ENCODE measurements at regions not wholly inside any gene's neighbourhood (a gene's known extent, or its start where the extent isn't known, plus 50 kb on each side); places are given as distances from the start of the nearest gene placed in this dataset.

DNA sequence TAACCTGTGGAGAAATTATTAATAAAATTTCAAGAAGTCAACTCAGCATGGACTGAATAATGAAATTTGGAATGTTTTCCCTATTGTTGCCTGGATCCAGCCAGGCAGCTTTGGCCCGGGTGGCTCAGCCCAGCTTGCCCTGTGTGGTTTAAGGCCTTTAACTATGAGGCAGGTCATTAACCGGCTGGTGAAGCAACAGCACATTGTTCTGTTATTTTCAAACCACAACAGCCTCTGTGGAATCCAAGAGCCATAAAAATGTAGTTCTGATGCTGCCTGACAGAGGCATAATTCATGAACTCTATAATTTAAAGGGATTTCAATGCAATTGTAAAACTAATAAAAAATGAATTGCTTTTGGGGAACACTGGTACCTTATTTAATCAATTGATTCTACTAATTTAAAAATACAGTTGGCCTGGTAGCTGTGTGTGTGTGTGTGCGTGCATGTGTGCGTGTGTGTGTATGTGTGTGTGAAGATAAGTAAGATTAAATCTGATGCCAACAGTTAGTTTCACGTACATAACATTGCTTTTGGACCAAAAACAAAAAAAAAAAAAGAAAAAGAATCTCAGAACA lies 117.7 kb downstream of the RPS12 start:
- TF ChIP-seq, protein P1, sequence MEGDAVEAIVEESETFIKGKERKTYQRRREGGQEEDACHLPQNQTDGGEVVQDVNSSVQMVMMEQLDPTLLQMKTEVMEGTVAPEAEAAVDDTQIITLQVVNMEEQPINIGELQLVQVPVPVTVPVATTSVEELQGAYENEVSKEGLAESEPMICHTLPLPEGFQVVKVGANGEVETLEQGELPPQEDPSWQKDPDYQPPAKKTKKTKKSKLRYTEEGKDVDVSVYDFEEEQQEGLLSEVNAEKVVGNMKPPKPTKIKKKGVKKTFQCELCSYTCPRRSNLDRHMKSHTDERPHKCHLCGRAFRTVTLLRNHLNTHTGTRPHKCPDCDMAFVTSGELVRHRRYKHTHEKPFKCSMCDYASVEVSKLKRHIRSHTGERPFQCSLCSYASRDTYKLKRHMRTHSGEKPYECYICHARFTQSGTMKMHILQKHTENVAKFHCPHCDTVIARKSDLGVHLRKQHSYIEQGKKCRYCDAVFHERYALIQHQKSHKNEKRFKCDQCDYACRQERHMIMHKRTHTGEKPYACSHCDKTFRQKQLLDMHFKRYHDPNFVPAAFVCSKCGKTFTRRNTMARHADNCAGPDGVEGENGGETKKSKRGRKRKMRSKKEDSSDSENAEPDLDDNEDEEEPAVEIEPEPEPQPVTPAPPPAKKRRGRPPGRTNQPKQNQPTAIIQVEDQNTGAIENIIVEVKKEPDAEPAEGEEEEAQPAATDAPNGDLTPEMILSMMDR (IDR thresholded peaks at IDR 0.05), result no peak
- no peaks in the 10 kb centered on the region for H3K9me3 Mint-ChIP-seq
- no peak for DNase-seq
- H3K36me3 Mint-ChIP-seq (ENCODE audit: low read depth), result no peaks in the 10 kb centered on the region
- H3K27ac Mint-ChIP-seq, result peak overlapping the region; percentile 98
- no peaks in the 10 kb centered on the region for H3K27me3 Mint-ChIP-seq (ENCODE audit: low read depth, poor library complexity)
- peaks cover 73% of the 10 kb centered on the region for H3K4me1 Mint-ChIP-seq
- peak overlapping the region; percentile 52 for H3K4me3 Mint-ChIP-seq

DNA sequence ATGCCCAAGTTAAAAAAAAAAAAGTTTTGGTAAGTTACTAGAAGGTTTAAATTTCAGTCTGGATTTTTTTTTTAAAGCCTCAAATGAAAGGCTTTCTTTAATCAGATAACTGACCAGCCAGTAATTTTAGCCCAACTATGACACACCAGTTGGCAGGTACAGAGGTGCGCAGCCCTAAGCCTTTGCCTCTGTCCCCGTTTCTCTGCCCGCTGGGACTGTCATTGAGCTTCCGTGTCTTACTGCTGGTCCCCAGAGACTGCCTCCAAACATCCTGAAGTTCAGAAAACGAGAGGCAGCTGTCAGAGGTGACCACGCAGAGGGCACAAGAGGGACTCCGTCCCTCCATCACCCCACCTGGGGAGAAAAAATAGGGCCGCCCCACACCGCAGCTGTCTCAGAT lies 118.2 kb downstream of the RPS12 start:
- Mint-ChIP-seq H3K27ac (peak overlapping the region; percentile 98), H3K27me3 (ENCODE audit: low read depth, poor library complexity) (no peaks in the 10 kb centered on the region), H3K9me3 (no peaks in the 10 kb centered on the region), H3K36me3 (ENCODE audit: low read depth) (no peaks in the 10 kb centered on the region), H3K4me1 (peaks cover 74% of the 10 kb centered on the region), H3K4me3 (peak overlapping the region; percentile 52)
- TF ChIP-seq, protein P1 (IDR thresholded peaks at IDR 0.05), result no peak
- DNase-seq, result no peak

DNA sequence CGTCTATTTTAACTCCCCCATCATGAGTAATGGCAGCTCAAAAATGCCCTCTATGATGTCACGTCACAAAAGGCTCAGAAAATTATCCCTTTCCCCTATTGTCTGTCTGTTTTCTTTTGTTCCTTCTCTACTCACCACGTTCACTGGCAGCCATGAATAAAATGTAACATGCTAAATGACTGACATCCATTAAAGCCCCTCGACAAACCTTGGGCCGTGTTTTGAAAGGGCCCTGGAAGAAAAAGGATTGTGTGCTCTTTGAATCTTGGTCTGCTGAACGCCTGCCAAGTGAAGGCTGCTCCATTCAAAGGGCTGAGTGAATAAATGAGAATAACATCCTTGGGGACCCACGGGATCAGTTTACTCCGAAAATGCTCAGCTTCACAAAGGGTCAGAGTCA lies 118.7 kb downstream of the RPS12 start:
- TF ChIP-seq, protein P1 (IDR thresholded peaks at IDR 0.05), result no peak
- H3K27me3 Mint-ChIP-seq (ENCODE audit: low read depth, poor library complexity), result no peaks in the 10 kb centered on the region
- no peaks in the 10 kb centered on the region for H3K36me3 Mint-ChIP-seq (ENCODE audit: low read depth)
- H3K4me1 Mint-ChIP-seq, result peaks cover 72% of the 10 kb centered on the region
- no peaks in the 10 kb centered on the region for H3K9me3 Mint-ChIP-seq
- peak overlapping the region; percentile 98 for H3K27ac Mint-ChIP-seq
- DNase-seq, result no peak
- H3K4me3 Mint-ChIP-seq, result peak overlapping the region; percentile 61

DNA sequence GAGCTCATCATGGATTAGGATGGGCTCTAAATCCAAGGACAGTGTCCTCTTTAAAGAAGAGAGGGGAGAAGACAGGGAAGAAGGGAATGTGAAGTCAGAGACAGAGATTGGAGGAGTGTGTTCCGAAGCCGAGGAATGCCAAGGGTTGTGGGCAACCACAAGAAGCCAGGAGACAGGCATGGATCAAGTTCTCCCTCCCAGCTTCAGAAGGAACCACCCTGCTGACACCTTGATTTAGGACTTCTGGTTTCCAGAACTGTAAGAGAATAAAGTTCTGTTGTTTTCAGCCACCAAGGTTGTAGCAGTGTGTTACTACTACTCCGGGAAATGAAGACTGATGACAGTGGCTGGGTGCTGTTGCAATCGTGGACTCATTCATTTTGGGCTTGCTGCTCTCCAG lies 120.1 kb downstream of the RPS12 start:
- Mint-ChIP-seq H3K4me3 (no peak overlapping the region), H3K4me1 (peaks cover 82% of the 10 kb centered on the region), H3K9me3 (peaks cover 10% of the 10 kb centered on the region), H3K27ac (peak overlapping the region; percentile 98), H3K27me3 (ENCODE audit: low read depth, poor library complexity) (no peaks in the 10 kb centered on the region), H3K36me3 (ENCODE audit: low read depth) (no peaks in the 10 kb centered on the region)
- TF ChIP-seq, protein P1 (IDR thresholded peaks at IDR 0.05), result no peak
- DNase-seq, result no peak

DNA sequence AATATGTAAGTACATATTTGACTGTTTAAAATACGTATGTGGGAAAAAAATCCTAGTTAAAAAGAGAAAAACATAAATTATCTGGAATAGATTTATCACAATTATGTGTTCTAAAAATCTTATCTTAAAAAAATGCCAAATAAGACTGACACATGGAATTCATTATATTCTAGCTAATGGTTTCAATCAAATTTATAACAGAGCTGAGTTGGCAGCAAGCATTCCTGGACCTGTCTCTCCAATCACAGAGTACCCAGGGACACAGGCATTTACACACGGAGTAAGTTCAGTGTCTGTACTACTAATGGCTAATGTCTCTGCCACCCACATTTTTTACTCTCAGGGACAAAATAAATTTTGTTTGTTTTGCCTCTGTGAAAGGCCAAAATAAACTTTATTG lies 122.3 kb downstream of the RPS12 start:
- H3K36me3 Mint-ChIP-seq (ENCODE audit: low read depth), result no peaks in the 10 kb centered on the region
- peaks cover 62% of the 10 kb centered on the region for H3K4me1 Mint-ChIP-seq
- no peak overlapping the region for H3K4me3 Mint-ChIP-seq
- DNase-seq, result no peak
- H3K9me3 Mint-ChIP-seq, result peaks cover 19% of the 10 kb centered on the region
- TF ChIP-seq, protein P1 (IDR thresholded peaks at IDR 0.05), result no peak
- no peaks in the 10 kb centered on the region for H3K27me3 Mint-ChIP-seq (ENCODE audit: low read depth, poor library complexity)
- no peak overlapping the region for H3K27ac Mint-ChIP-seq

DNA sequence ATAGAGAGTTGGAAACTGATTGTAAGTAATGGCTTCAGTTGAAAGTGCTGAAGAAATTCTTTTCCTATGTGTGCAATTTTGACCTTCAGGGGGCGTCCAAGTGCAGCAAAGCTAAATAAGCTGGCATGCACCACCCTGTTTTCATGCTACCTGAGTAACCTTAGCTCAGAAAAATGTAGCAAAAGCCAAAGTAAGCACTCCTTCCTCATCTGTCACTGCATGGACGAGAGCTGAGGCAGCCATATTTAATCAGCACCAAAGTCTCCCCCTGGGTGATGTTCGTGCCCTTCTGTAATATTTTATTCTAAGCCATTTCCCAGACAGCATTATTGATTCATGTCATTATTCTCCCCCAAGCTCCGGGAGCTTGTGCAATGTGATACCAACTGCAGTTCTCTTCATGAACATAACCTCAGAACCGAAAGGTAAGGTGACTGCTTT lies 123.1 kb downstream of the RPS12 start:
- Mint-ChIP-seq H3K4me1 (peaks cover 54% of the 10 kb centered on the region), H3K27me3 (ENCODE audit: low read depth, poor library complexity) (no peaks in the 10 kb centered on the region), H3K36me3 (ENCODE audit: low read depth) (no peaks in the 10 kb centered on the region), H3K27ac (no peak overlapping the region), H3K9me3 (peaks cover 19% of the 10 kb centered on the region), H3K4me3 (no peak overlapping the region)
- TF ChIP-seq, protein P1 (IDR thresholded peaks at IDR 0.05), result peak; percentile 71
- DNase-seq, result peak; percentile 73
